Suprapubic skin (tissue), 3 donors: ENCODE measurements at regions not wholly inside any gene's neighbourhood (a gene's known extent, or its start where the extent isn't known, plus 50 kb on each side); places are given as distances from the start of the nearest gene placed in this dataset.

Experiments
- POLR2A ChIP-seq, 2 donors: fragments of 450-650 bp; IDR thresholded peaks; one replicate each; pipeline ENCODE4 v1.6.1; 2017; ENCODE audit warnings: antibody characterized with exemption in 2 of 2, mild to moderate bottlenecking in 2 of 2, moderate library complexity in 2 of 2
- TF ChIP-seq, protein P1 (sequence below), 2 donors: fragments of 200-600 bp in 1 of 2; fragments of 450-650 bp in 1 of 2; sonication (generic) in 1 of 2; IDR thresholded peaks; one replicate each; pipeline ENCODE4 v1.5.1; 2016 to 2019; ENCODE audit warnings: antibody characterized with exemption in 2 of 2, mild to moderate bottlenecking in 1 of 2, moderate library complexity in 1 of 2

DNA sequence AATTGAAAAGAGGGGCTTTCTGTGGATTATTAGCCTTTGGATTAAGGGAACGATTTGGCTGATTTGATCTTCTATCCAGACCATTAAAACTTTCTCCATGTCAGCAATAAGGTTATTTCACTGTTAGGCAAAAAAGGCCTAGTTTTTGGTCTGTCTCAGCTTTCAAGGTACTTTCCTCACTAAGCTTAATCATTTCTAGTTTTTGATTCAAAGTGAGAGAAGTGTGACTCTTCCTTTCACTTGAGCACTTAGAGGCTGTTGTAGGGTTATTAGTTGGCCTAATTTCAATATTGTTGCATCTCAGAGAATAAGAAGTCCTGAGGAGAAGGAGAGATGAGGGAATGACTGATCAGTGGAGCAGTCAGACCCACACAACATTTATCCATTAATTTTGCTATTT is 596.0 kb upstream of the TPK1 start:
- TF ChIP-seq, protein P1, sequence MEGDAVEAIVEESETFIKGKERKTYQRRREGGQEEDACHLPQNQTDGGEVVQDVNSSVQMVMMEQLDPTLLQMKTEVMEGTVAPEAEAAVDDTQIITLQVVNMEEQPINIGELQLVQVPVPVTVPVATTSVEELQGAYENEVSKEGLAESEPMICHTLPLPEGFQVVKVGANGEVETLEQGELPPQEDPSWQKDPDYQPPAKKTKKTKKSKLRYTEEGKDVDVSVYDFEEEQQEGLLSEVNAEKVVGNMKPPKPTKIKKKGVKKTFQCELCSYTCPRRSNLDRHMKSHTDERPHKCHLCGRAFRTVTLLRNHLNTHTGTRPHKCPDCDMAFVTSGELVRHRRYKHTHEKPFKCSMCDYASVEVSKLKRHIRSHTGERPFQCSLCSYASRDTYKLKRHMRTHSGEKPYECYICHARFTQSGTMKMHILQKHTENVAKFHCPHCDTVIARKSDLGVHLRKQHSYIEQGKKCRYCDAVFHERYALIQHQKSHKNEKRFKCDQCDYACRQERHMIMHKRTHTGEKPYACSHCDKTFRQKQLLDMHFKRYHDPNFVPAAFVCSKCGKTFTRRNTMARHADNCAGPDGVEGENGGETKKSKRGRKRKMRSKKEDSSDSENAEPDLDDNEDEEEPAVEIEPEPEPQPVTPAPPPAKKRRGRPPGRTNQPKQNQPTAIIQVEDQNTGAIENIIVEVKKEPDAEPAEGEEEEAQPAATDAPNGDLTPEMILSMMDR (IDR thresholded peaks at IDR 0.05), result no peak
- no peak for TF ChIP-seq POLR2A (IDR thresholded peaks at IDR 0.05)
